Coronary artery (tissue), 2 donors: ENCODE measurements at regions not wholly inside any gene's neighbourhood (a gene's known extent, or its start where the extent isn't known, plus 50 kb on each side); places are given as distances from the start of the nearest gene placed in this dataset.
A peak's percentile ranks its signal among the peaks of the same experiment; 100 is the strongest.

ENCODE experiments used
- DNase-seq: peaks from one replicate; pipeline ENCODE4 v3.0.0-alpha.2; 2017; ENCODE audit warnings: low spot score
- H3K27ac ChIP-seq, 2 donors: fragments of 200-600 bp; sonication (generic); one replicate each; pipeline ENCODE4 v1.5.1; 2016 to 2019
- H3K4me3 ChIP-seq: fragments of 200-600 bp; sonication (generic); 2 replicates; pipeline ENCODE4 v1.5.1; 2016; ENCODE audit warnings: mild to moderate bottlenecking, moderate library complexity
- TF ChIP-seq, protein P1 (sequence below): fragments of 200-600 bp; sonication (generic); IDR thresholded peaks from one replicate; pipeline ENCODE4 v1.5.1; 2019; ENCODE audit warnings: antibody characterized with exemption

DNA sequence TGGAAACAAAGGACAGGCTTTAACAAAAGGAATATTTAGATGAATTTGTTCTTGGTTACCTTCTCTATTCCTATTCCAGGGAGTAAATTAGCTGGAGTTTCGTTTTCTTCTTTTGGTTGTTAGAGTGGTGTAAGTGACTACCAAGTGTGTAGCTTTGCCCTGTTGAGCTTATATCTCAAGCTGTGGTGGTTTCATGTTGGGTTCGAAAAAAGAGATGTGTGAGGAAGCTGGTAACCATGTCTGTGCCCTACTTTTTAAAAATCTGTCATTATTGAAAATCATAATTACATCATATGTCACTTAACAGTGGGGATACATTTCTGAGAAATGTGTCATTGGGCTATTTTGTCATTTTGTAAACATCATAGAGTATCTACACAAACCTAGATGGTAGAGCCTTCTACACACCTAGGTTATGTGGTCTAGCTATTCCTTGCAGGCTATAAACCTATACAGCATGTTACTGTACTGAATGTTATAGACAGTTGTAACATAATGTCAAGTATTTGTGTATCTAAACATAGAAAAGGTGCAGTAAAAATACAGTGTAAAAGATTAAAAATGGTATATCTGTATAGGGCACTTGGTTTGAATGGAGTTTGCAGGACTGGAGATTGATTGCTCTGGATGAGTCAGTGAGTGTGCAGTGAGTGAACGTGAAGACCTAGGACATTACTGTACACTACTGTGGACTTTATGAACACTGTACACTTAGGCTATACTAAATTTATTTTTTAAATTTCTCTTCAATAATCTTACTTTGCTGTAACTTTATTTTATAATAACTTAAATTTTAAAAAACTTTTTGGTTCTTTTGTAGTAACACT lies 90.4 kb downstream of the SEPTIN7 start:
- Histone ChIP-seq H3K4me3 (no peak overlapping the region), H3K27ac (no peak overlapping the region)
- no peak for DNase-seq
- TF ChIP-seq, protein P1, sequence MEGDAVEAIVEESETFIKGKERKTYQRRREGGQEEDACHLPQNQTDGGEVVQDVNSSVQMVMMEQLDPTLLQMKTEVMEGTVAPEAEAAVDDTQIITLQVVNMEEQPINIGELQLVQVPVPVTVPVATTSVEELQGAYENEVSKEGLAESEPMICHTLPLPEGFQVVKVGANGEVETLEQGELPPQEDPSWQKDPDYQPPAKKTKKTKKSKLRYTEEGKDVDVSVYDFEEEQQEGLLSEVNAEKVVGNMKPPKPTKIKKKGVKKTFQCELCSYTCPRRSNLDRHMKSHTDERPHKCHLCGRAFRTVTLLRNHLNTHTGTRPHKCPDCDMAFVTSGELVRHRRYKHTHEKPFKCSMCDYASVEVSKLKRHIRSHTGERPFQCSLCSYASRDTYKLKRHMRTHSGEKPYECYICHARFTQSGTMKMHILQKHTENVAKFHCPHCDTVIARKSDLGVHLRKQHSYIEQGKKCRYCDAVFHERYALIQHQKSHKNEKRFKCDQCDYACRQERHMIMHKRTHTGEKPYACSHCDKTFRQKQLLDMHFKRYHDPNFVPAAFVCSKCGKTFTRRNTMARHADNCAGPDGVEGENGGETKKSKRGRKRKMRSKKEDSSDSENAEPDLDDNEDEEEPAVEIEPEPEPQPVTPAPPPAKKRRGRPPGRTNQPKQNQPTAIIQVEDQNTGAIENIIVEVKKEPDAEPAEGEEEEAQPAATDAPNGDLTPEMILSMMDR, result no peak

DNA sequence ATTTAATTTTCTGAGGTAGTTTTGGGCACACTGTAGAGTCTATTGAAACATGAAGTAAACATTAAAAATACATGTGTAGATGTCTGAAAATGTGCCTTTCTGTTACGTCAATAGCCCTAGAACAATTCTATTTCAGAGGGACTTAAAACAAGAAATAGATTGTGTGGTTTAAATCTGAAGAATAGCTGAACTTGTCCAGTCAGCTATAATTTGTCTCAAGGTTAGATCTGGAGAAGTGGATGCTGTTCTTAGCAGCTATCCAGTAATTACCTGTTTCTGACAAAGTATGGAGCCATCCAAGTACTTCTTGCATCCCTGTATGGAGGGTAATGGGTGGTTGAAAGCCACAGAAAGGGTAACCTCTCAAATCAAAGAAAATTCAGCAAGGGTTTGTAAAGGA lies 92.8 kb downstream of the SEPTIN7 start:
- Histone ChIP-seq H3K27ac (no peak overlapping the region), H3K4me3 (no peak overlapping the region)
- TF ChIP-seq, protein P1, result no peak
- no peak for DNase-seq

DNA sequence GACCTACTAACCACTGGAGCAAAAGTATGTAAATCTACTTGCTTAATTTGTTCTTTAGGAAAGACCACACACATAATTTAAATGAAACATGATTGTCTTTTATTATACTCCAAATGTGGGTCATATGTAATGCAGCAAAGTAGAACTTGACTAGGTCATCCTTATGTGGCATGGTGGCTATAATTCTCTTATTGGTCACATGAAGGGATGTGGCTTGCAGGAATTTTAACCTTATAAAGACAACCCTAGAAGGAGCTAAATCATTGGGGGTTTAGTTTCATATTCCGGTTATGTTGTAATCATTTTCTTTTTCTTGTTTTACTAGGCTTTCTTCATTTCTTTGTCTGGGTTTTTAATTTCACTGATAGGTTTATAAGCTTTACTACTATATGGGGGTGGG lies 93.9 kb downstream of the SEPTIN7 start:
- no peak for DNase-seq
- Histone ChIP-seq H3K4me3 (no peak overlapping the region), H3K27ac (no peak overlapping the region)
- TF ChIP-seq, protein P1, result no peak

DNA sequence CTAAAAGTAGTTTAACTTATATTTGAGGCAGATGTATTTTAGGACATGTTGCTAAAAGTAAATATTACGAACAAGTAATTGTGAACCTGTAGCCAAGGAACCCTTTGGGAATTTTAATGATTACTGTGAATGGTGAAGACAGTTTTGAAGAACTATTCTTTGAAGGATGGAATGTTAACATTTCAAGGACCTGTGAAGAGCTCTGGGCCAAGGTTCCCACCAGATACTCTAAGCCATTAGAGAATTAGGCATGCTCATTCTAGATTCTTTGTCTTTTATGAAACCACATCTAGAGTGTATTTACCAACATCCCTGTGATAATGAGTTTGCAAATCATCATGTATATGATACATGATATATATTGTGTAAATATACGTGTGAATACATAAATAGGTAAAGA lies 99.8 kb downstream of the SEPTIN7 start:
- TF ChIP-seq, protein P1, result no peak
- no peak overlapping the region for H3K4me3 ChIP-seq
- no peak overlapping the region for H3K27ac ChIP-seq
- no peak for DNase-seq

DNA sequence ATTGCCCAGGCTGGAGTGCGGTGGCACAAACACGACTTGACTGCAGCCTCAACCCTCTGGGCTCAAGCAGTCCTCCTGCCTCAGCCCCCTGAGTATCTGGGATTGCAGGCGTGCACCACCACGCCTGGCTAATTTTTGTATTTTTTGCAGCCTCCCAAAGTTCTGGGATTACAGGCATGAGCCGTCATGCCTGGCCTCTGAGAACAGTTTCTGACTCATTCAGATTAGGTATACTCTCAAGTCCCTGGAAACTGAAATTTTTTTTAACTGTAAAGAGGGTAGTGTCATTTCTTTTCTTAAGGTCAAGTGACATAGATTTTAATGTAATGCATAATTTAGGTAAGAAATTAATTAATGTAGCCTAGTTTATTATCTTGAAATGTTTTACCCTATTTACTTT lies 104.7 kb downstream of the SEPTIN7 start:
- TF ChIP-seq, protein P1, result no peak
- DNase-seq, result no peak
- Histone ChIP-seq H3K4me3 (no peak overlapping the region), H3K27ac (no peak overlapping the region)

DNA sequence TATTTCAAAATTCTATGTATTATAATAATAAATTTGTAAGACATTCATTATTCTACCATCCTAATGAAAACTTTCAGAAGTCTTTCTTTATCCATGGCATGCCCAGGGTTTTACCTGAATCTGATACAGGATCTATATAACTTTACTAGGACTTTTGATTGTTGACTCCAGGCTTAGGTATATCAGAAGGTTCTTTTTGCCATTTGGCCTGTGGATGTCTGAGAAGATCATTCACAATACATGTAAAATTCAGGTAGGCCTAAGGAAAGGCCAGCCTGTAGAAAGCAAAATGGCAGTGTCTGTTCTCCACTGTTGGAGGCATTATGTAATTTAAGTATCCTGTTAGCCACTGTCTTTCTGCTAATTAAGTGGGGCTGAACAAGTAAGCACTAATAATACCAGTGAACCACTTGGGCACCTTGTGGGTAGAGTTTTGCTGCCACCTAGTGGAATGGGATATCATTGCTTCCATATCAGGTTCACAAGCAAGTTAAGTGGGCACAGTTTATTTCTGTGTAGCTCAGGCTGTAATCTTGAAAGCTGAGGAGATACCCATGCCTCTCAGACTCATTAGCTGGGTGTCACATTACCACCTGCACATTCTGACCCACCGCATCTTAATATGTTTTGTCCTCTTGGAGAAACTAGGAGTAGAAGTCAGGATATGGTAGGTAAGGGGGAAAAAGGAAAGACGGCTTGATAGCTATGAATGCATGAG lies 105.5 kb downstream of the SEPTIN7 start:
- Histone ChIP-seq H3K4me3 (no peak overlapping the region), H3K27ac (no peak overlapping the region)
- DNase-seq, result no peak
- TF ChIP-seq, protein P1, result peak; percentile 93
